GM12878 (cell line): ENCODE measurements at regions not wholly inside any gene's neighbourhood (a gene's known extent, or its start where the extent isn't known, plus 50 kb on each side); places are given as distances from the start of the nearest gene placed in this dataset.

ENCODE experiments used
- ATAC-seq: fragments of 200-7000 bp; cut with Tn5 transposase; 3 replicates; pipeline ENCODE4 v1.9.1; 2020; ENCODE audit warnings: mild to moderate bottlenecking, moderate library complexity
- BruUV-seq: library from RNA; stranded (reverse); fragments of 400-500 nt; replicated peaks from 2 replicates; lab custom pipeline; 2021; lab: Mats Ljungman, UMichigan
- CTCF ChIA-PET: fragments of 300-600 bp; sonication (Branson Sonifier 250); formaldehyde crosslinking; extraction: SDS; loops from one replicate; lab custom pipeline; 2021; ENCODE audit warnings: inconsistent platforms; lab: Yijun Ruan, JAX
- POLR2A ChIA-PET: fragments of 350-600 bp; formaldehyde crosslinking; extraction: SDS; loops from one replicate; lab custom pipeline; 2021; ENCODE audit warnings: inconsistent platforms; lab: Charles Lee
- RAD21 ChIA-PET: fragments of 300-600 bp; sonication (Branson Sonifier 250); formaldehyde crosslinking; loops from one replicate; lab custom pipeline; 2023; ENCODE audit warnings: antibody characterized with exemption; ENCODE audit not compliant: unreplicated experiment; lab: Charles Lee
- SMC1A ChIA-PET: fragments of 300-600 bp; sonication (Branson Sonifier 250); formaldehyde crosslinking; loops from one replicate; lab custom pipeline; 2023; ENCODE audit not compliant: unreplicated experiment, uncharacterized antibody; lab: Charles Lee
- DNase-seq: peaks from one replicate; pipeline ENCODE4 v3.0.0-alpha.2; 2011; ENCODE audit warnings: low read depth, low spot score
- FAIRE-seq: peaks from 3 replicates; lab custom pipeline; 2011; peaks lifted over from hg19 to GRCh38; lab: Jason Lieb, UNC
- H2AFZ ChIP-seq: 2 replicates; pipeline ENCODE4 v1.6.0; 2011; ENCODE audit warnings: low read depth, low read length, control low read depth; ENCODE audit not compliant: control insufficient read depth
- H3K27ac ChIP-seq: 2 replicates; pipeline ENCODE4 v1.5.1; 2011; ENCODE audit warnings: control low read depth; ENCODE audit not compliant: control insufficient read depth, insufficient read depth
- H3K27me3 ChIP-seq, 2 experiments: replicated peaks in 1 of 2; 2 replicates each; pipeline versions ENCODE4 v1.6.0 to v1.6.1; 2011; ENCODE audit warnings: low read length in 1 of 2; ENCODE audit not compliant: control insufficient read depth in 2 of 2, insufficient read depth in 2 of 2
- H3K36me3 ChIP-seq, 2 experiments: 2 replicates each; pipeline ENCODE4 v1.5.1; 2011; ENCODE audit warnings: low read length in 1 of 2; ENCODE audit not compliant: control insufficient read depth in 2 of 2, insufficient read depth in 2 of 2
- H3K4me1 ChIP-seq: 2 replicates; pipeline ENCODE4 v1.6.1; 2011; ENCODE audit warnings: mild to moderate bottlenecking, low read length, moderate library complexity, mixed read lengths; ENCODE audit not compliant: control insufficient read depth, insufficient read depth
- H3K4me2 ChIP-seq: 2 replicates; pipeline ENCODE4 v1.6.0; 2011; ENCODE audit warnings: control low read depth; ENCODE audit not compliant: control insufficient read depth, insufficient read depth
- H3K4me3 ChIP-seq: fragments of 200-600 bp; sonication (generic); 2 replicates; pipeline ENCODE4 v1.5.1; 2016
- H3K79me2 ChIP-seq: 2 replicates; pipeline ENCODE4 v1.6.0; 2011; ENCODE audit warnings: low read length; ENCODE audit not compliant: control insufficient read depth, insufficient read depth
- H3K9ac ChIP-seq: 2 replicates; pipeline ENCODE4 v1.8.0; 2011; ENCODE audit warnings: low read length, control low read depth, mixed read lengths; ENCODE audit not compliant: control insufficient read depth, insufficient read depth
- H3K9me3 ChIP-seq: replicated peaks from 3 replicates; pipeline ENCODE4 v1.5.1; 2011; ENCODE audit warnings: mild to moderate bottlenecking, low read length; ENCODE audit not compliant: control insufficient read depth, insufficient read depth
- H4K20me1 ChIP-seq: 2 replicates; pipeline ENCODE4 v1.6.0; 2011; ENCODE audit not compliant: control insufficient read depth, insufficient read depth
- CBX3 ChIP-seq: fragments of 200-600 bp; sonication (generic); IDR thresholded peaks from 2 replicates; pipeline ENCODE4 v1.6.1; 2016; ENCODE audit warnings: low read depth, borderline replicate concordance
- CREB1 ChIP-seq: IDR thresholded peaks from 2 replicates; pipeline ENCODE4 v1.6.1; 2012; ENCODE audit warnings: low read depth, mild to moderate bottlenecking, inconsistent platforms
- E2F4 ChIP-seq: IDR thresholded peaks from 2 replicates; pipeline ENCODE4 v1.6.1; 2012; ENCODE audit warnings: low read depth, low read length, improper control_type of control experiment
- E4F1 ChIP-seq: fragments of 450-650 bp; IDR thresholded peaks from 2 replicates; pipeline ENCODE4 v1.6.1; 2018; ENCODE audit warnings: borderline replicate concordance, mild to moderate bottlenecking; ENCODE audit not compliant: partially characterized antibody
- FOS ChIP-seq: IDR thresholded peaks from 3 replicates; pipeline ENCODE4 v1.6.1; 2011; ENCODE audit warnings: borderline replicate concordance; ENCODE audit not compliant: insufficient read length; ENCODE audit errors: extremely low read depth
- JUND ChIP-seq: IDR thresholded peaks from 2 replicates; pipeline ENCODE4 v1.6.1; 2012; ENCODE audit warnings: low read depth, mild to moderate bottlenecking, low read length, improper control_type of control experiment, moderate library complexity
- MXI1 ChIP-seq: fragments of 150-350 bp; IDR thresholded peaks from 2 replicates; pipeline ENCODE4 v1.6.1; 2011; ENCODE audit warnings: low read depth, mild to moderate bottlenecking, inconsistent platforms, low read length, improper control_type of control experiment
- NFYA ChIP-seq: IDR thresholded peaks from 2 replicates; pipeline ENCODE4 v1.6.1; 2011; ENCODE audit warnings: low read depth, mild to moderate bottlenecking, low read length, improper control_type of control experiment, borderline replicate concordance
- PAX5 ChIP-seq: IDR thresholded peaks from 2 replicates; pipeline ENCODE4 v1.6.1; 2011; ENCODE audit warnings: low read depth, low read length, borderline replicate concordance
- RELA ChIP-seq: fragments of 450-650 bp; IDR thresholded peaks from 2 replicates; pipeline ENCODE4 v1.8.0; 2014; ENCODE audit warnings: borderline replicate concordance; ENCODE audit not compliant: partially characterized antibody
- TCF7 ChIP-seq: IDR thresholded peaks from 2 replicates; pipeline ENCODE4 v1.6.1; 2014; ENCODE audit warnings: antibody characterized with exemption, borderline replicate concordance
- ZBTB4 ChIP-seq: fragments of 450-650 bp; formaldehyde crosslinking; IDR thresholded peaks from 2 replicates; pipeline ENCODE4 v1.4.0; 2022; ENCODE audit warnings: mild to moderate bottlenecking, moderate library complexity
- WGBS: methylation state at CpG from one replicate; pipeline ENCODE4 v1.1.6; 2016; ENCODE audit warnings: low lambda C conversion rate; ENCODE audit not compliant: insufficient replicate concordance, insufficient coverage; ENCODE audit errors: missing lambda C conversion rate; 5-methylcytosine and 5-hydroxymethylcytosine counted together
- in situ Hi-C: fragments of 300-500 bp; cut with MboI; formaldehyde crosslinking; loops from 9 replicates; pipeline ENCODE4 v1.14.3; 2018; ENCODE audit warnings: mixed read lengths
- intact Hi-C: fragments of 100-400 bp; cut with micrococcal nuclease; formaldehyde crosslinking; loops from one replicate; pipeline ENCODE4 v1.14.2; 2022; ENCODE audit not compliant: unreplicated experiment

GRCh38 chr15:24886538-24886937, 68.2 kb upstream of the SNRPN start:
- CTCF ChIA-PET = no interaction called here
- ATAC-seq (no peak), FAIRE-seq (no peak), DNase-seq (no peak)
- no TSS peak for BruUV-seq
- no peak for TF ChIP-seq ZBTB4 (CRISPR knock-in tag)
- no peak for TF ChIP-seq TCF7
- TF ChIP-seq MXI1 = no peak
- no peak for TF ChIP-seq CREB1
- no peak for TF ChIP-seq PAX5
- TF ChIP-seq E4F1 = no peak
- no peak for TF ChIP-seq CBX3
- no peak for TF ChIP-seq JUND
- TF ChIP-seq E2F4 = no peak
- no peak for TF ChIP-seq RELA
- TF ChIP-seq FOS = no peak
- no peak for TF ChIP-seq NFYA
- Histone ChIP-seq H3K27me3 (no peaks in the 10 kb centered on the region), H3K4me3 (no peak overlapping the region), H2AFZ (no peak overlapping the region), H4K20me1 (no peaks in the 10 kb centered on the region), H3K27ac (no peak overlapping the region), H3K4me1 (no peaks in the 10 kb centered on the region), H3K9me3 (no peaks in the 10 kb centered on the region; the same call in 2 of the 3 replicates), H3K79me2 (no peaks in the 10 kb centered on the region), H3K4me2 (no peak overlapping the region), H3K36me3 (no peaks in the 10 kb centered on the region), H3K9ac (no peak overlapping the region)
- SMC1A ChIA-PET = no interaction called here
- intact Hi-C loops = no loop called here
- in situ Hi-C loops = no loop called here
- 60% methylated on average over 3 of the region's 3 CpGs for WGBS
- RAD21 ChIA-PET = no interaction called here
- POLR2A ChIA-PET = no interaction called here
